ENCODE measurements at regions not wholly inside any gene's neighbourhood (a gene's known extent, or its start where the extent isn't known, plus 50 kb on each side); places are given as distances from the start of the nearest gene placed in this dataset.
"Not testable (repeated sequence)": the region's sequence is repeated elsewhere in the genome, so short reads cannot be mapped to it uniquely, and the experiment has no call there.

GRCh38 chr11:19631712-19632498 is 80.7 kb upstream of the NAV2 start:
- intact Hi-C loops (cut with DNase I), result no loop called here
- DNase-seq (ENCODE audit: low spot score), result no peak

GRCh38 chr11:19628018-19628417 is 84.6 kb upstream of the NAV2 start:
- DNase-seq (ENCODE audit: low spot score), result peak; percentile 78
- intact Hi-C loops (cut with DNase I), result no loop called here

GRCh38 chr11:19627566-19627965 is 85.1 kb upstream of the NAV2 start:
- intact Hi-C loops (cut with DNase I), result no loop called here
- DNase-seq (ENCODE audit: low spot score), result no peak

- no peak for DNase-seq (ENCODE audit: low spot score)
- intact Hi-C loops (cut with DNase I), result no loop called here
These were observed 87.2 kb upstream of the NAV2 start for GRCh38 chr11:19625438-19625837.

- DNase-seq (ENCODE audit: low spot score), result no peak
- intact Hi-C loops (cut with DNase I), result no loop called here
These were observed 94.7 kb upstream of the NAV2 start for GRCh38 chr11:19617696-19618523.

- intact Hi-C loops (cut with DNase I), result no loop called here
- DNase-seq (ENCODE audit: low spot score), result no peak
These were observed 97.1 kb upstream of the NAV2 start for GRCh38 chr11:19615341-19616183.

GRCh38 chr11:19614370-19614940 is 98.2 kb upstream of the NAV2 start:
- DNase-seq (ENCODE audit: low spot score), result no peak

GRCh38 chr11:19612025-19612424 is 100.6 kb upstream of the NAV2 start:
- DNase-seq (ENCODE audit: low spot score); intact Hi-C loops (cut with DNase I): not testable (repeated sequence)

More at GRCh38 chr11:19614370-19614940, 98.2 kb upstream of the NAV2 start:
- intact Hi-C loops (cut with DNase I), result no loop called here

- DNase-seq (ENCODE audit: low spot score), result no peak
- intact Hi-C loops (cut with DNase I), result no loop called here
These were observed 104.8 kb upstream of the NAV2 start for GRCh38 chr11:19607656-19608360.

- DNase-seq (ENCODE audit: low spot score), result peak; percentile 72
- intact Hi-C loops (cut with DNase I), result no loop called here
These were observed 105.6 kb upstream of the NAV2 start for GRCh38 chr11:19606856-19607655.

- DNase-seq (ENCODE audit: low spot score), result no peak
- intact Hi-C loops (cut with DNase I), result no loop called here
These were observed 106.9 kb upstream of the NAV2 start for GRCh38 chr11:19605520-19606371.

GRCh38 chr11:19604679-19605375 is 107.8 kb upstream of the NAV2 start:
- intact Hi-C loops (cut with DNase I), result no loop called here

GRCh38 chr11:19603771-19604170 is 108.9 kb upstream of the NAV2 start:
- intact Hi-C loops (cut with DNase I), result no loop called here
- peak; percentile 24 for DNase-seq (ENCODE audit: low spot score)

More at GRCh38 chr11:19604679-19605375, 107.8 kb upstream of the NAV2 start:
- peak; percentile 15 for DNase-seq (ENCODE audit: low spot score)

- peak; percentile 50 for DNase-seq (ENCODE audit: low spot score)
- intact Hi-C loops (cut with DNase I), result no loop called here
These were observed 109.7 kb upstream of the NAV2 start for GRCh38 chr11:19602891-19603290.

GRCh38 chr11:19602406-19602805 is 110.2 kb upstream of the NAV2 start:
- intact Hi-C loops (cut with DNase I), result no loop called here
- peak; percentile 24 for DNase-seq (ENCODE audit: low spot score)

- intact Hi-C loops (cut with DNase I), result no loop called here
- DNase-seq (ENCODE audit: low spot score), result no peak
These were observed 111.4 kb upstream of the NAV2 start for GRCh38 chr11:19601235-19601634.

- intact Hi-C loops (cut with DNase I), result loop anchor here (5.0 kb wide), 1 partner anchor 42 kb away; no protein-coding TSS in a partner anchor
- no peak for DNase-seq (ENCODE audit: low spot score)
These were observed 113.0 kb upstream of the NAV2 start for GRCh38 chr11:19599681-19600080.

All from cardiac septum (tissue), 1 donor.